HG02588 (cell line): ENCODE measurements at regions not wholly inside any gene's neighbourhood (a gene's known extent, or its start where the extent isn't known, plus 50 kb on each side); places are given as distances from the start of the nearest gene placed in this dataset.
"Not testable (repeated sequence)": the region's sequence is repeated elsewhere in the genome, so short reads cannot be mapped to it uniquely, and the experiment has no call there.

Experiments used
- ATAC-seq: cut with Tn5 transposase; IDR thresholded peaks from one replicate; pipeline ENCODE4 v1.9.1; 2021; ENCODE audit warnings: mild to moderate bottlenecking, moderate library complexity; ENCODE audit not compliant: unreplicated experiment

GRCh38 chr5:60131504-60131903, 238.0 kb upstream of the PDE4D start:
- no peak for ATAC-seq

- ATAC-seq: no peak
These were observed 232.1 kb upstream of the PDE4D start for GRCh38 chr5:60125636-60126035.

- no peak for ATAC-seq
These were observed 209.6 kb upstream of the PDE4D start for GRCh38 chr5:60102961-60103693.

GRCh38 chr5:60101573-60101972, 208.0 kb upstream of the PDE4D start:
- no peak for ATAC-seq

GRCh38 chr5:60092671-60093422, 199.3 kb upstream of the PDE4D start:
- no peak for ATAC-seq

GRCh38 chr5:60086583-60086982, 193.1 kb upstream of the PDE4D start:
- ATAC-seq: no peak

- ATAC-seq: no peak
These were observed 190.7 kb upstream of the PDE4D start for GRCh38 chr5:60084226-60084625.

GRCh38 chr5:60077292-60077691, 183.8 kb upstream of the PDE4D start:
- no peak for ATAC-seq

- ATAC-seq: no peak
These were observed 183.2 kb upstream of the PDE4D start for GRCh38 chr5:60076746-60077145.

- no peak for ATAC-seq
These were observed 173.0 kb upstream of the PDE4D start for GRCh38 chr5:60066502-60066901.

GRCh38 chr5:60060389-60060788, 166.9 kb upstream of the PDE4D start:
- no peak for ATAC-seq

- ATAC-seq: no peak
These were observed 162.7 kb upstream of the PDE4D start for GRCh38 chr5:60056191-60056590.

- ATAC-seq: no peak
These were observed 161.6 kb upstream of the PDE4D start for GRCh38 chr5:60055168-60055567.

- not testable (repeated sequence) for ATAC-seq
These were observed 148.6 kb upstream of the PDE4D start for GRCh38 chr5:60041996-60042664.

- not testable (repeated sequence) for ATAC-seq
These were observed 148.0 kb upstream of the PDE4D start for GRCh38 chr5:60041508-60041907.

GRCh38 chr5:60036192-60036938, 142.8 kb upstream of the PDE4D start:
- no peak for ATAC-seq

- no peak for ATAC-seq
These were observed 132.6 kb upstream of the PDE4D start for GRCh38 chr5:60026161-60026560.

- ATAC-seq: no peak
These were observed 130.6 kb upstream of the PDE4D start for GRCh38 chr5:60024104-60024503.

- ATAC-seq: no peak
These were observed 129.7 kb upstream of the PDE4D start for GRCh38 chr5:60023255-60023654.

- ATAC-seq: no peak
These were observed 126.9 kb upstream of the PDE4D start for GRCh38 chr5:60020457-60020856.

- not testable (repeated sequence) for ATAC-seq
These were observed 125.4 kb upstream of the PDE4D start for GRCh38 chr5:60018960-60019359.
